ENCODE measurements at regions not wholly inside any gene's neighbourhood (a gene's known extent, or its start where the extent isn't known, plus 50 kb on each side); places are given as distances from the start of the nearest gene placed in this dataset.
"Not testable (repeated sequence)": the region's sequence is repeated elsewhere in the genome, so short reads cannot be mapped to it uniquely, and the experiment has no call there.

- DNase-seq = no peak
These were observed 76.4 kb downstream of the MAGED4 start for GRCh38 chrX:52261125-52261462.

GRCh38 chrX:52261463-52262194, 76.9 kb downstream of the MAGED4 start:
- DNase-seq = peak; percentile 87 to 94

GRCh38 chrX:52262195-52262546, 77.5 kb downstream of the MAGED4 start:
- DNase-seq = no peak

GRCh38 chrX:52263417-52263816, 78.7 kb downstream of the MAGED4 start:
- no peak for DNase-seq

- DNase-seq = no peak
These were observed 81.0 kb downstream of the MAGED4 start for GRCh38 chrX:52265713-52266112.

- not testable (repeated sequence) for DNase-seq
These were observed 83.8 kb downstream of the MAGED4 start for GRCh38 chrX:52268502-52268901.

- DNase-seq = no peak
These were observed 85.9 kb downstream of the MAGED4 start for GRCh38 chrX:52270453-52271116.

- DNase-seq = no peak
These were observed 86.5 kb downstream of the MAGED4 start for GRCh38 chrX:52271206-52271605.

GRCh38 chrX:52277666-52278065, 91.2 kb upstream of the XAGE2 start:
- DNase-seq = no peak

- no peak for DNase-seq
These were observed 88.0 kb upstream of the XAGE2 start for GRCh38 chrX:52280812-52281211.

GRCh38 chrX:52284865-52285264, 84.0 kb upstream of the XAGE2 start:
- DNase-seq = no peak

GRCh38 chrX:52298968-52299367, 69.9 kb upstream of the XAGE2 start:
- DNase-seq = not testable (repeated sequence)

GRCh38 chrX:52308532-52308931, 60.3 kb upstream of the XAGE2 start:
- not testable (repeated sequence) for DNase-seq
